ENCODE measurements at regions not wholly inside any gene's neighbourhood (a gene's known extent, or its start where the extent isn't known, plus 50 kb on each side); places are given as distances from the start of the nearest gene placed in this dataset.
"Not testable (repeated sequence)": the region's sequence is repeated elsewhere in the genome, so short reads cannot be mapped to it uniquely, and the experiment has no call there.

DNA sequence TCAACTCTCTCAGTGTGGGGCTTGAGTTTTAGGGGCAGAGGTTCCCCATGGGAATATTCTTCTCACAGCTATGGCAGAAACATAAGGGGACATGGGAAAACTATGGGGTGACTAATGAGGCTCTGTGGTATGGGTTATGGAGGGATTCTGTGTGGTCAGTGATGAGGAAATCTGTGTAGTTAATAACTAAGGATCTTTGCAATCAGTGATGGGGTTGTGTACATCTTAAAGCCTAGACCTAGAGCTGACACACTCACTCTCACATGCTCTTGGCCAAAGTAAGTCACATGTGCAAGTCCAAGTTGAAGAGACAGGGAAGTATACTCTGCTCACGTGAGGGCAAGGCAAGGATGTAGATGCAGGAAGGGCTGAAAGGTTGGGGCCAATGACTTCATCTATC is 86.4 kb upstream of the UXT start:
- no peaks in the 10 kb centered on the region for H3K9me3 ChIP-seq
- H3K4me2 ChIP-seq: no peak overlapping the region
- H2AFZ ChIP-seq (ENCODE audit: low read depth): no peak overlapping the region
- H3F3A ChIP-seq (replicated peaks; ENCODE audit: insufficient read depth): no peaks in the 10 kb centered on the region
- no peak overlapping the region for H3K4me3 ChIP-seq (ENCODE audit: low read depth in 2 of 2, low read length in 1 of 2)
- no peaks in the 10 kb centered on the region for H3K9me2 ChIP-seq
- ChIA-PET CTCF (no interaction called here), POLR2A (no interaction called here)
- H3K4me1 ChIP-seq (ENCODE audit: control insufficient read depth in 1 of 2, insufficient read depth in 2 of 2, low read depth in 1 of 2, low read length in 1 of 2): no peaks in the 10 kb centered on the region
- peaks cover 11% of the 10 kb centered on the region; the same call in 1 of the 2 replicates for H3K27me3 ChIP-seq (ENCODE audit: insufficient read depth)
- no peak for DNase-seq
- H3K36me3 ChIP-seq (replicated peaks in 1 of 2; ENCODE audit: control insufficient read depth in 1 of 2, insufficient read depth in 2 of 2, low read length in 1 of 2): no peaks in the 10 kb centered on the region
- no peak overlapping the region for H3K9ac ChIP-seq
- no peak for TF ChIP-seq EP300 (IDR thresholded peaks at IDR 0.05; ENCODE audit: borderline replicate concordance in 1 of 2, low read depth in 1 of 2, low read length in 1 of 2)
- no peak for TF ChIP-seq FOSL2 (IDR thresholded peaks at IDR 0.05; ENCODE audit: borderline replicate concordance, low read depth)
- TF ChIP-seq USF2 (IDR thresholded peaks at IDR 0.05; ENCODE audit: borderline replicate concordance, low read depth, low read length): no peak
- TF ChIP-seq TAF1 (IDR thresholded peaks at IDR 0.05; ENCODE audit: borderline replicate concordance, low read depth, low read length): no peak
- no peak for TF ChIP-seq NRF1 (IDR thresholded peaks at IDR 0.05; ENCODE audit: low read depth, low read length)
- TF ChIP-seq SMC3 (IDR thresholded peaks at IDR 0.05; ENCODE audit: low read depth, low read length): no peak
- no peak for TF ChIP-seq SIN3A (IDR thresholded peaks at IDR 0.05; ENCODE audit: borderline replicate concordance, low read depth, low read length)
- TF ChIP-seq MEF2A (IDR thresholded peaks at IDR 0.05; ENCODE audit: borderline replicate concordance, low read depth): no peak
- TF ChIP-seq CHD2 (IDR thresholded peaks at IDR 0.05; ENCODE audit: low read length, partially characterized antibody): no peak
- no peak for TF ChIP-seq IRF3 (IDR thresholded peaks at IDR 0.05; ENCODE audit: low read depth, low read length)
- TF ChIP-seq JUND (IDR thresholded peaks at IDR 0.05): no peak
- H3K27ac ChIP-seq (ENCODE audit: low read depth in 2 of 2, low read length in 1 of 2): no peak overlapping the region
- H4K20me1 ChIP-seq (ENCODE audit: insufficient read depth): no peaks in the 10 kb centered on the region
- WGBS (ENCODE audit: low lambda C conversion rate): 29% methylated on average over 1 of the region's 1 CpG
- H3K79me2 ChIP-seq (ENCODE audit: insufficient read depth): no peaks in the 10 kb centered on the region

DNA sequence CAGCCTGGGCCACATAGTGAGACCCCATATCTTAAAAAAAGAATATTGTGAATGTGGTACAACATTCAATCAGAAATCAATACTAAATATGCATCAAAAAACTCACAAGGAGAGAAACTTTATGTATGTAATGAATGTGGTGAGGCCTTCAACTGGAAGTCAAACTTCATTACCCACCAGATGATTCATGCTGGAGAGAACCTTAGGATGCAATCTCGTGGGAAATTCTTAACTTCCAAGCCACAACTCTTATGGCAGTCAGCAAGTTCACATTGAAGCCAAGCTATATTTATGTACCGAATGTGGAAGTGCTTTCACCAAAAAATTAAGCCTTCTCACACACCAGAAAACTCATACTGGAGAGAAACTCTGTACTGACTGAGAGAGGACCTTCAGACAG is 84.5 kb upstream of the UXT start:
- Histone ChIP-seq H3K27ac (ENCODE audit: low read depth in 2 of 2, low read length in 1 of 2) (no peak overlapping the region), H4K20me1 (ENCODE audit: insufficient read depth) (no peaks in the 10 kb centered on the region), H3K4me3 (ENCODE audit: low read depth in 2 of 2, low read length in 1 of 2) (no peak overlapping the region), H3K4me1 (ENCODE audit: control insufficient read depth in 1 of 2, insufficient read depth in 2 of 2, low read depth in 1 of 2, low read length in 1 of 2) (no peaks in the 10 kb centered on the region), H3K9ac (no peak overlapping the region), H3K9me2 (no peaks in the 10 kb centered on the region), H3F3A (replicated peaks; ENCODE audit: insufficient read depth) (no peaks in the 10 kb centered on the region), H3K4me2 (no peak overlapping the region), H3K9me3 (no peaks in the 10 kb centered on the region), H3K27me3 (ENCODE audit: insufficient read depth) (peaks cover 10% of the 10 kb centered on the region; the same call in 1 of the 2 replicates), H3K79me2 (ENCODE audit: insufficient read depth) (no peaks in the 10 kb centered on the region), H3K36me3 (replicated peaks in 1 of 2; ENCODE audit: control insufficient read depth in 1 of 2, insufficient read depth in 2 of 2, low read length in 1 of 2) (no peaks in the 10 kb centered on the region), H2AFZ (ENCODE audit: low read depth) (no peak overlapping the region)
- CTCF ChIA-PET: no interaction called here
- no peak for TF ChIP-seq REST (IDR thresholded peaks at IDR 0.05; ENCODE audit: low read depth, low read length)
- no peak for TF ChIP-seq NRF1 (IDR thresholded peaks at IDR 0.05; ENCODE audit: low read depth, low read length)
- TF ChIP-seq RAD21 (IDR thresholded peaks at IDR 0.05; ENCODE audit: low read length): no peak
- no peak for TF ChIP-seq USF2 (IDR thresholded peaks at IDR 0.05; ENCODE audit: borderline replicate concordance, low read depth, low read length)
- no peak for TF ChIP-seq TAF1 (IDR thresholded peaks at IDR 0.05; ENCODE audit: borderline replicate concordance, low read depth, low read length)
- no peak for TF ChIP-seq EP300 (IDR thresholded peaks at IDR 0.05; ENCODE audit: borderline replicate concordance in 1 of 2, low read depth in 1 of 2, low read length in 1 of 2)
- TF ChIP-seq GABPA (IDR thresholded peaks at IDR 0.05; ENCODE audit: low read depth): no peak
- no peak for TF ChIP-seq TEAD4 (IDR thresholded peaks at IDR 0.05; ENCODE audit: borderline replicate concordance, insufficient read depth)
- TF ChIP-seq FOXJ3 (CRISPR knock-in tag; IDR thresholded peaks at IDR 0.05): no peak
- TF ChIP-seq FOXM1 (IDR thresholded peaks at IDR 0.05; ENCODE audit: low read depth): no peak
- no peak for DNase-seq
- POLR2A ChIA-PET: no interaction called here
- WGBS (ENCODE audit: low lambda C conversion rate): 14% methylated on average over 2 of the region's 2 CpGs

DNA sequence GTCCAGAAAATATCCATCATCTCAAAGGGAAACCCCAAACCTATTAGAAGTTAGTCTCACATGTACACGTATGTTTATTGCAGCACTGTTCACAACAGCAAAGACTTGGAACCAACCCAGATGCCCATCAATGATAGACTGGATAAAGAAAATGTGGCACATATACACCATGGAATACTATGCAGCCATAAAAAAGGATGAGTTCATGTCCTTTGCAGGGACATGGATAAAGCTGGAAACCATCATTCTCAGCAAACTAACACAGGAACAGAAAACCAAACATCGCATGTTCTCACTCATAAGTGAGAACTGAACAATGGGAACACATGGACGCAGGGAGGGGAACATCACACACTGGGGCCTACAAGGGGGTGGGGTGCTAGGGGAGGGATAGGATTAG is 79.9 kb upstream of the UXT start:
- H3K27me3 ChIP-seq (ENCODE audit: insufficient read depth); H3K4me3 ChIP-seq (ENCODE audit: low read depth in 2 of 2, low read length in 1 of 2); DNase-seq; H3K4me2 ChIP-seq; H3K9ac ChIP-seq; H3K36me3 ChIP-seq (replicated peaks in 1 of 2; ENCODE audit: control insufficient read depth in 1 of 2, insufficient read depth in 2 of 2, low read length in 1 of 2); H3K9me2 ChIP-seq; CTCF ChIA-PET; H3F3A ChIP-seq (replicated peaks; ENCODE audit: insufficient read depth); H3K27ac ChIP-seq (ENCODE audit: low read depth in 2 of 2, low read length in 1 of 2); H2AFZ ChIP-seq (ENCODE audit: low read depth); H4K20me1 ChIP-seq (ENCODE audit: insufficient read depth); H3K9me3 ChIP-seq; H3K79me2 ChIP-seq (ENCODE audit: insufficient read depth); POLR2A ChIA-PET; H3K4me1 ChIP-seq (ENCODE audit: control insufficient read depth in 1 of 2, insufficient read depth in 2 of 2, low read depth in 1 of 2, low read length in 1 of 2): not testable (repeated sequence)
- WGBS (ENCODE audit: low lambda C conversion rate): 29% methylated on average over 3 of the region's 3 CpGs
